ENCODE measurements at regions not wholly inside any gene's neighbourhood (a gene's known extent, or its start where the extent isn't known, plus 50 kb on each side); places are given as distances from the start of the nearest gene placed in this dataset.

GRCh38 chr12:24698972-24699371 lies 249.9 kb downstream of the BCAT1 start:
- TF ChIP-seq EZH2 (IDR thresholded peaks at IDR 0.05; ENCODE audit: insufficient read depth, poor library complexity, severe bottlenecking) = no peak
- TF ChIP-seq EZH2phosphoT487 (IDR thresholded peaks at IDR 0.05; ENCODE audit: insufficient read depth, low read depth) = no peak
